ENCODE measurements at regions not wholly inside any gene's neighbourhood (a gene's known extent, or its start where the extent isn't known, plus 50 kb on each side); places are given as distances from the start of the nearest gene placed in this dataset.
"Not testable (repeated sequence)": the region's sequence is repeated elsewhere in the genome, so short reads cannot be mapped to it uniquely, and the experiment has no call there.

- no peak overlapping the region for H3K4me3 ChIP-seq (ENCODE audit: low read depth, low read length)
- DNase-seq (ENCODE audit: low read depth), result no peak
- no peak for TF ChIP-seq CTCF (IDR thresholded peaks at IDR 0.05; ENCODE audit: insufficient read depth, low read depth, low read length)
These were observed 80.4 kb upstream of the GNAQ start for GRCh38 chr9:78112004-78112403.

- no peak for TF ChIP-seq CTCF (IDR thresholded peaks at IDR 0.05; ENCODE audit: insufficient read depth, low read depth, low read length)
- no peak overlapping the region for H3K4me3 ChIP-seq (ENCODE audit: low read depth, low read length)
- no peak for DNase-seq (ENCODE audit: low read depth)
These were observed 77.5 kb upstream of the GNAQ start for GRCh38 chr9:78109075-78109474.

DNA sequence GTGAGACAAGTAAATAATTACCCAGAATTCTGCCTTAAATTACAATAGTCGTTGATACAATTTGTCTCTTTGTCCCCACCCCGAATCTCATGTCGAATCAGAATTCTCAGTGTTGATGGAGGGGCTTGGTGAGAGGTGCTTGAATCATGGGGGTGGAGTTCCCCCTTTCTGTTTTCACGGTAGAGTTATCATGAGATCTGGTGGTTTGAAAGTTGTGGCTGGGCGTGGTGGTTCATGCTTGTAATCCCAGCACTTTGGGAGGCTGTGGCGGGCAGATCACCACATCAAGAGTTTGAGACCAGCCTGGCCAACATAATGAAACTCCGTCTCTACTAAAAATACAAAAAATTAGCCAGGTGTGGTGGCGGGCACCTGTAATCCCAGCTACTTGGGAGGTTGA is 75.0 kb upstream of the GNAQ start:
- DNase-seq (ENCODE audit: low read depth); H3K4me3 ChIP-seq (ENCODE audit: low read depth, low read length): not testable (repeated sequence)

- no peak for DNase-seq (ENCODE audit: low read depth)
- TF ChIP-seq CTCF (IDR thresholded peaks at IDR 0.05; ENCODE audit: insufficient read depth, low read depth, low read length), result no peak
- H3K4me3 ChIP-seq (ENCODE audit: low read depth, low read length), result no peak overlapping the region
These were observed 72.4 kb upstream of the GNAQ start for GRCh38 chr9:78103971-78104433.

- H3K4me3 ChIP-seq (ENCODE audit: low read depth, low read length), result no peak overlapping the region
- TF ChIP-seq CTCF (IDR thresholded peaks at IDR 0.05; ENCODE audit: insufficient read depth, low read depth, low read length), result no peak
- no peak for DNase-seq (ENCODE audit: low read depth)
These were observed 69.6 kb upstream of the GNAQ start for GRCh38 chr9:78101247-78101646.

- H3K4me3 ChIP-seq (ENCODE audit: low read depth, low read length), result no peak overlapping the region
- no peak for DNase-seq (ENCODE audit: low read depth)
- no peak for TF ChIP-seq CTCF (IDR thresholded peaks at IDR 0.05; ENCODE audit: insufficient read depth, low read depth, low read length)
These were observed 65.9 kb upstream of the GNAQ start for GRCh38 chr9:78097541-78097940.

DNA sequence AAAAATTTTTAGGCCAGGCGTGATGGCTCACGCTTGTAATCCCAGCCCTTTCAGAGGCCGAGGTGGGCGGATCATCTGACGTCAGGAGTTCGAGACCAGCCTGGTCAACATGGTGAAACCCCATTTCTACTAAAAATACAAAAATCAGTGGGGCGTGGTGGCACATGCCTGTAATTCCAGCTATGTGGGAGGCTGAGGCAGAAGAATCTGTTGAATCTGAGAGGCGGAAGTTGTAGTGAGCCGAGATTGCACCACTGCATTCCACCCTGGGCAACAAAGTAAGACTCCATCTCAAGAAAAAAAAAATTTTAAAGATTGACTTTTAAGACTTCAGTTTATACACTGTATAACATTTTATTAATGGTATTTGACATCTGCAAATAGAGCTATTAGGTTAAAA is 60.1 kb upstream of the GNAQ start:
- H3K4me3 ChIP-seq (ENCODE audit: low read depth, low read length), result no peak overlapping the region
- TF ChIP-seq CTCF (IDR thresholded peaks at IDR 0.05; ENCODE audit: insufficient read depth, low read depth, low read length), result no peak
- DNase-seq (ENCODE audit: low read depth), result no peak
